A549 (cell line): ENCODE measurements at regions not wholly inside any gene's neighbourhood (a gene's known extent, or its start where the extent isn't known, plus 50 kb on each side); places are given as distances from the start of the nearest gene placed in this dataset.

Experiments
- ATAC-seq, 2 experiments: fragments of 200-7000 bp in 1 of 2; fragments of >200 bp in 1 of 2; cut with Nextera tagmentation in 1 of 2; cut with Tn5 transposase in 1 of 2; 3 replicates each; pipeline versions ENCODE4 v1.8.0 to v1.9.1; 2018 to 2020; ENCODE audit warnings: mild to moderate bottlenecking in 1 of 2, moderate library complexity in 1 of 2
- CTCF ChIA-PET: fragments of 300-600 bp; sonication (Branson Sonifier 250); formaldehyde crosslinking; extraction: SDS; loops from one replicate; lab custom pipeline; 2021; ENCODE audit warnings: antibody characterized with exemption, inconsistent platforms; lab: Yijun Ruan, JAX
- POLR2A ChIA-PET: fragments of 350-600 bp; formaldehyde crosslinking; extraction: SDS; loops from one replicate; lab custom pipeline; 2021; ENCODE audit warnings: antibody characterized with exemption, inconsistent platforms; lab: Yijun Ruan, JAX
- DNase-seq, 2 experiments: peaks; one replicate each; pipeline versions ENCODE4 v3.0.0 to v3.0.0-alpha.2; 2011 to 2016; ENCODE audit warnings: low read depth in 1 of 2, low spot score in 1 of 2
- FAIRE-seq: peaks from 2 replicates; lab custom pipeline; 2011; peaks lifted over from hg19 to GRCh38; lab: Jason Lieb, UNC
- H3K27ac ChIP-seq, 2 experiments: fragments of >200 bp; sonication (Bioruptor Twin); formaldehyde crosslinking; 3 replicates each; pipeline ENCODE4 v1.5.1; 2016 to 2017
- H3K4me1 ChIP-seq: fragments of >200 bp; sonication (Bioruptor Twin); formaldehyde crosslinking; 3 replicates; pipeline ENCODE4 v1.6.1; 2016
- H3K4me2 ChIP-seq: fragments of >200 bp; sonication (Bioruptor Twin); formaldehyde crosslinking; 3 replicates; pipeline ENCODE4 v1.6.1; 2016
- H3K4me3 ChIP-seq: fragments of >200 bp; sonication (Bioruptor Twin); formaldehyde crosslinking; 3 replicates; pipeline ENCODE4 v1.5.1; 2016
- H3K9me3 ChIP-seq: fragments of >200 bp; sonication (Bioruptor Twin); formaldehyde crosslinking; 3 replicates; pipeline ENCODE4 v1.6.1; 2016
- BCL3 ChIP-seq: fragments of >200 bp; sonication (Bioruptor Twin); formaldehyde crosslinking; IDR thresholded peaks from 3 replicates; pipeline ENCODE4 v1.6.1; 2016
- CEBPB ChIP-seq, 2 experiments: fragments of >200 bp in 1 of 2; sonication (Bioruptor Twin) in 1 of 2; formaldehyde crosslinking in 1 of 2; IDR thresholded peaks; 2 replicates each; pipeline ENCODE4 v1.6.1; 2012 to 2016
- CHD2 ChIP-seq: fragments of 150-350 bp; IDR thresholded peaks from 2 replicates; pipeline ENCODE4 v1.6.1; 2014; ENCODE audit warnings: low read length; ENCODE audit not compliant: partially characterized antibody
- CHD4 ChIP-seq: fragments of 200-600 bp; sonication (generic); IDR thresholded peaks from 2 replicates; pipeline ENCODE4 v1.6.1; 2016; ENCODE audit warnings: antibody characterized with exemption, mild to moderate bottlenecking, borderline replicate concordance
- CTCF ChIP-seq: fragments of >200 bp; sonication (Bioruptor Twin); formaldehyde crosslinking; IDR thresholded peaks from 3 replicates; pipeline ENCODE4 v1.5.1; 2016
- ESRRA ChIP-seq: fragments of 150-350 bp; IDR thresholded peaks from 2 replicates; pipeline ENCODE4 v1.6.1; 2014; ENCODE audit warnings: mild to moderate bottlenecking, low read length, borderline replicate concordance
- FOSL2 ChIP-seq, 2 experiments: fragments of 450-650 bp in 1 of 2; fragments of >200 bp in 1 of 2; sonication (Bioruptor Twin) in 1 of 2; formaldehyde crosslinking; IDR thresholded peaks; 2 replicates each; pipeline versions ENCODE4 v1.5.0 to v1.6.1; 2016 to 2020; ENCODE audit warnings: mild to moderate bottlenecking in 1 of 2, moderate library complexity in 1 of 2
- HES2 ChIP-seq: fragments of >200 bp; sonication (Bioruptor Twin); formaldehyde crosslinking; IDR thresholded peaks from 2 replicates; pipeline ENCODE4 v1.6.1; 2016
- HOXB13 ChIP-seq: fragments of 250-450 bp; sonication (Bioruptor Pico); IDR thresholded peaks from 2 replicates; pipeline ENCODE4 v1.5.0; 2020; ENCODE audit warnings: low read depth, mild to moderate bottlenecking, moderate library complexity
- KDM5A ChIP-seq: fragments of 200-600 bp; sonication (generic); IDR thresholded peaks from 2 replicates; pipeline ENCODE4 v1.6.1; 2016; ENCODE audit warnings: antibody characterized with exemption, mild to moderate bottlenecking
- MAX ChIP-seq: IDR thresholded peaks from 2 replicates; pipeline ENCODE4 v1.6.1; 2012
- MYC ChIP-seq: IDR thresholded peaks from 2 replicates; pipeline ENCODE4 v1.6.1; 2012; ENCODE audit warnings: mild to moderate bottlenecking, inconsistent platforms, low read length, improper control_type of control experiment, borderline replicate concordance
- PHF8 ChIP-seq: fragments of 200-600 bp; sonication (generic); IDR thresholded peaks from 2 replicates; pipeline ENCODE4 v1.6.1; 2016; ENCODE audit warnings: low read depth, mild to moderate bottlenecking, antibody characterized with exemption, moderate library complexity, borderline replicate concordance
- RARB ChIP-seq: fragments of 250-450 bp; sonication (Bioruptor Pico); IDR thresholded peaks from 2 replicates; pipeline ENCODE4 v1.8.0; 2021; ENCODE audit warnings: mild to moderate bottlenecking, moderate library complexity
- REST ChIP-seq: fragments of 200-600 bp; sonication (generic); IDR thresholded peaks from 2 replicates; pipeline ENCODE4 v1.6.1; 2016; ENCODE audit warnings: antibody characterized with exemption, mild to moderate bottlenecking, moderate library complexity
- RFX5 ChIP-seq: fragments of 450-650 bp; IDR thresholded peaks from 2 replicates; pipeline ENCODE4 v1.7.1; 2014; ENCODE audit warnings: antibody characterized with exemption, mild to moderate bottlenecking, moderate library complexity
- TP53 ChIP-seq: fragments of 250-450 bp; sonication (Bioruptor Pico); IDR thresholded peaks from 2 replicates; pipeline ENCODE4 v1.5.0; 2021; ENCODE audit warnings: mild to moderate bottlenecking, moderate library complexity
- USF2 ChIP-seq: fragments of 450-650 bp; IDR thresholded peaks from 2 replicates; pipeline ENCODE4 v1.6.1; 2014; ENCODE audit warnings: antibody characterized with exemption
- ZC3H11A ChIP-seq: fragments of 450-650 bp; IDR thresholded peaks from 2 replicates; pipeline ENCODE4 v1.6.1; 2014; ENCODE audit warnings: antibody characterized with exemption, mild to moderate bottlenecking
- WGBS: methylation state at CpG from one replicate; pipeline ENCODE4 v1.1.6; 2017; ENCODE audit errors: missing lambda C conversion rate; 5-methylcytosine and 5-hydroxymethylcytosine counted together

GRCh38 chr15:97525809-97526208, 434.7 kb upstream of the ARRDC4 start:
- CTCF ChIA-PET: no interaction called here
- TF ChIP-seq ZC3H11A (no peak), RARB (CRISPR knock-in tag) (no peak), HES2 (no peak), ESRRA (no peak), KDM5A (no peak), CEBPB (IDR thresholded peaks at IDR 0.05) (no peak), HOXB13 (CRISPR knock-in tag) (no peak), CTCF (no peak), MAX (no peak), MYC (no peak)
- TF ChIP-seq, all 56 proteins: peak for 0
- POLR2A ChIA-PET: no interaction called here

GRCh38 chr15:97528238-97528637, 432.3 kb upstream of the ARRDC4 start:
- WGBS: under 1% methylated on average over 4 of the region's 4 CpGs
- ChIA-PET CTCF (no interaction called here), POLR2A (no interaction called here)
- FAIRE-seq (no peak), DNase-seq (no peak), ATAC-seq (no peak)
- H3K4me3 ChIP-seq: no peak overlapping the region
- no peak overlapping the region for H3K27ac ChIP-seq
- H3K4me2 ChIP-seq: no peak overlapping the region
- no peaks in the 10 kb centered on the region for H3K4me1 ChIP-seq
- no peak for TF ChIP-seq FOSL2 (IDR thresholded peaks at IDR 0.05)
- no peak for TF ChIP-seq FOSL2 (CRISPR knock-in tag; IDR thresholded peaks at IDR 0.05)
- TF ChIP-seq USF2: no peak
- TF ChIP-seq CHD2: no peak
- no peak for TF ChIP-seq PHF8
- no peak for TF ChIP-seq TP53 (CRISPR knock-in tag)
- no peak for TF ChIP-seq CHD4
- TF ChIP-seq BCL3: no peak
- no peak for TF ChIP-seq RFX5
- TF ChIP-seq REST: no peak
- H3K9me3 ChIP-seq: 0 out of 3 replicates have a peak, but pooled peaks cover 5% of the 10 kb centered on the region

More at GRCh38 chr15:97525809-97526208, 434.7 kb upstream of the ARRDC4 start:
- no peak for DNase-seq
- FAIRE-seq: no peak
- no peaks in the 10 kb centered on the region; the same call in 2 of the 3 replicates for H3K9me3 ChIP-seq
- H3K4me1 ChIP-seq: no peaks in the 10 kb centered on the region
- no peak for ATAC-seq
- H3K4me2 ChIP-seq: no peak overlapping the region
- H3K4me3 ChIP-seq: no peak overlapping the region
- H3K27ac ChIP-seq: no peak overlapping the region
